NCI-H524 treated with DMSO at 0.1 percent for 48 hours (cell line): ENCODE measurements at regions not wholly inside any gene's neighbourhood (a gene's known extent, or its start where the extent isn't known, plus 50 kb on each side); places are given as distances from the start of the nearest gene placed in this dataset.

Experiments used
- DNase-seq: peaks from one replicate; lab custom pipeline; 2025; lab: John Stamatoyannopoulos, UW

GRCh38 chr1:228977307-228977706, 242.0 kb downstream of the RHOU start:
- no peak for DNase-seq

GRCh38 chr1:228977741-228978140, 242.5 kb downstream of the RHOU start:
- no peak for DNase-seq

- no peak for DNase-seq
Measured at GRCh38 chr1:228978484-228979324, 243.4 kb downstream of the RHOU start.

- no peak for DNase-seq
Measured at GRCh38 chr1:228979325-228979699, 244.0 kb downstream of the RHOU start.

- DNase-seq = no peak
Measured at GRCh38 chr1:228979774-228980173, 244.5 kb downstream of the RHOU start.

GRCh38 chr1:228980232-228980937, 245.1 kb downstream of the RHOU start:
- no peak for DNase-seq

- DNase-seq = no peak
Measured at GRCh38 chr1:228982637-228983036, 247.4 kb downstream of the RHOU start.

GRCh38 chr1:228983231-228983660, 248.0 kb downstream of the RHOU start:
- DNase-seq = no peak

- no peak for DNase-seq
Measured at GRCh38 chr1:228983661-228984060, 248.4 kb downstream of the RHOU start.

- no peak for DNase-seq
Measured at GRCh38 chr1:228984107-228984506, 248.8 kb downstream of the RHOU start.

- no peak for DNase-seq
Measured at GRCh38 chr1:228984646-228985631, 249.7 kb downstream of the RHOU start.

GRCh38 chr1:228985661-228986060, 250.4 kb downstream of the RHOU start:
- DNase-seq = no peak

GRCh38 chr1:228986093-228986904, 251.0 kb downstream of the RHOU start:
- no peak for DNase-seq

- no peak for DNase-seq
Measured at GRCh38 chr1:228987286-228987685, 252.0 kb downstream of the RHOU start.

- DNase-seq = no peak
Measured at GRCh38 chr1:228987736-228988506, 252.6 kb downstream of the RHOU start.

- DNase-seq = no peak
Measured at GRCh38 chr1:228988664-228989063, 253.4 kb downstream of the RHOU start.

GRCh38 chr1:228989176-228989575, 253.9 kb downstream of the RHOU start:
- DNase-seq = no peak

- DNase-seq = no peak
Measured at GRCh38 chr1:228989676-228989991, 254.4 kb downstream of the RHOU start.

GRCh38 chr1:228989992-228990827, 254.9 kb downstream of the RHOU start:
- peak; percentile 66 for DNase-seq
